AML-193 (cell line): ENCODE measurements at regions not wholly inside any gene's neighbourhood (a gene's known extent, or its start where the extent isn't known, plus 50 kb on each side); places are given as distances from the start of the nearest gene placed in this dataset.

Experiments
- DNase-seq, 2 experiments: peaks; one replicate each; lab custom pipeline; 2025; lab: John Stamatoyannopoulos, UW

- DNase-seq, result no peak
Observed at GRCh38 chr5:164844348-164844747, 1338.9 kb downstream of the MAT2B start.

GRCh38 chr5:164860896-164861295 lies 1355.5 kb downstream of the MAT2B start:
- no peak for DNase-seq

DNA sequence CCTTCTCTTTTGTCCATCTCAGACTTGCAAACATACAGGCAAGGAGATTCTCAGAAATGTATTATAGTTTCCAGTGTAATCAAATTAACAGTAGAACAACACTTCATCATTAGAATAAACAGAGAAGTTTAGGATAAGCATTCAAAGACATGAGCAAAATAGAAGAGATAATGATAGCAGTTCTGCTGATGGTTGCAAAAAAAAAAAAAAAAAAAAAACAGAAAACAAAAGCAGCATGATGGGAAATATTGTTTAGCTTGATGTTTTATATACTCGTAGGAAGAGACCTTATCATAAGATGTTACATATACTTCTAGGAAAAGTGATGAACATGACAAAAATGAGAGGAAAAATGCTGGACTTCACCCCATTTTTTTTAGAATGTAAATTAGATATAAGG lies 1356.2 kb downstream of the MAT2B start:
- no peak for DNase-seq

- DNase-seq, result peak; percentile 35 to 55
Observed at GRCh38 chr5:164868761-164869160, 1363.3 kb downstream of the MAT2B start.

DNA sequence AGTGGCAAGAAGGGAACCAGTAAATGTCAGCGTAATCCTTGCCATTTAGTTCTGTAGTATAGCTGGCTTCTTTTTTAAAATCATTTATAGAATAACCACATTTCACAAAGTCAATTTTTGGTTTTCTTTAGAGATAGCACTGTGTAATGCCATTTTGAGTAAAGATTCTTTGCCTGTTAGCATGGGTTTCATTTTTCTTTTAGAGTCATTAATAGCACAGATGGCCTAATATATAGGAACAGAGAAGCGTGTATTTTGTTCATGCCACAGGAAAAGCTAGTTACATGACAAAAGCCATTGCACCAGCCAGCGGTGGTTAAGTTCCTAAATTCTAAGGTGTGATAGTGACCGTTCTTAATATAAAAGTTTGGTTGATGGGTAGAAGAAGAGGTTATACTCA lies 1363.9 kb downstream of the MAT2B start:
- DNase-seq, result no peak

GRCh38 chr5:164876793-164877192 lies 1371.4 kb downstream of the MAT2B start:
- DNase-seq, result no peak

GRCh38 chr5:164881442-164881841 lies 1376.0 kb downstream of the MAT2B start:
- no peak for DNase-seq

DNA sequence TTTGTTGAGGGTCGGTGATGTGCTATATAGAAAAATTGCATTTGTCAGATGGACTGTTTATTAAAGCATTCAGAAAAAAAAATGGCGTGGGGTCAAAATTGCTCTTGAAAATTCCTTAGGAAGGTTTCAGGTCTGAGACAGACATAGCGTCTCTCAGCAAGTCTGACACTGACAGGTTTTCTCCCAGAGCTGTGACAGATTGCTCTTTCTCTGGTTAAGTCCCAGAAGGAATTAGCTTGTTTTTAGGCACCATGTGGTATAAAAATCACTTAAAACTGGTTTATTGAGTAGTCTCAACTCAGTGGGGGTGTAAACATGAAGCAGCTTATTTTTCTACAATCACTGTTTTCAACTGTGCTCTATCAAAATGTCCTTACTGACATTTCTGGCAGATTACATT lies 1379.8 kb downstream of the MAT2B start:
- no peak for DNase-seq

DNA sequence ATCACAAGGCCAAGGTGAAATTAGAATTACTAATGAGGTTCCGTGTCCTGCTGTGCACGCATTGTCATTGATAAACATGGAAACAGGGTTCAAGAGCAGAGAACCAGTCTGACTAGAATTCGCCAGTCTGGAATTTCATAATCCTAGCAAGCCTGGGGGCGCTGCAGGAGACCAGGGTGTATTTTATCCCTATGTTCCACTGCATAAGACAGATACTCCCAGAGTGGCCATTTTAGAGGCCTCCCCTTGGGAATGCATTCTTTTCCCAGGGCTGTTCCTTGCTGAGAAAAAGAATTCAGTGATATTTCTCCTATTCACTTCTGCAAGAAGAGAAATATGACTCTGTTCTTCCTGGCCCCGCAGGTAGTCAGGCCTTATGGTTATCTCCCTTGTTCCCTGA lies 1387.7 kb downstream of the MAT2B start:
- no peak for DNase-seq

- no peak for DNase-seq
Observed at GRCh38 chr5:164898705-164899104, 1393.3 kb downstream of the MAT2B start.

GRCh38 chr5:164909673-164910072 lies 1404.3 kb downstream of the MAT2B start:
- DNase-seq, result no peak

DNA sequence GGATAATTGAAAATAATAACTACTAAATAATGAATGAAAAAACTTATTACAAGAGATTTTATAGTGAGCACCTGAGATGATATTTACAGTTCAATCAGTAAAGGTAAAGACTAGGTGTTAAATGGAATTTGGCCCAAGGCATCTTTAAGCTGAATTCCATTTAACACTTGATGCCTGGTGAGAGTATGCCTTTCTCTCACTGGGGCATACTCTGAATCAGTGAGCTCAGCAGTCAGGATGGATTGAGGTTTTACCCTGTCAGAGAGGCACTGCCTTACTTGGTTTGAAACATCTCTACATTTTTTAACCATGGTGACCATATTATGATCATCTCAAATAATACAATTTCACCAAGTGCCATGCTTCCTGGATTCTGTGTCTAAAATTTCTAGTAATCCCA lies 1416.3 kb downstream of the MAT2B start:
- DNase-seq, result no peak

- DNase-seq, result no peak
Observed at GRCh38 chr5:164934039-164934438, 1428.6 kb downstream of the MAT2B start.

DNA sequence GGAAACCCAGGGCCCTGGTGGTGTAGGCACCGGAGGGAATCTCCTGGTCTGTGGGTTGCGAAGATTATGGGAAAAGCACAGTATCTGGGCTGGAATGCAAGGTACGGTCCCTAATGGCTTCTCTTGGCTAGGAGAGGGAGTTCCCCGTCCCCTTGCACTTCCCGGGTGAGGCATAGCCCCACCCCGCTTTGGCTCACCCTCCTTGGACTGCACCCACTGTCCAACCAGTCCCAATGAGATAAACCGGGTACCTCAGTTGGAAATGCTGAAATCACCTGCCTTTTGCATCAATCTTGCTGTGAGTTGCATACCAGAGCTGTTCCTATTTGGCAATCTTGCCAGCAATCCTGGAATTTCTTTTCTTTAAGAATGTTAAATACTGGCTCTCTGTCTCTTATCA lies 1429.1 kb downstream of the MAT2B start:
- DNase-seq, result no peak

DNA sequence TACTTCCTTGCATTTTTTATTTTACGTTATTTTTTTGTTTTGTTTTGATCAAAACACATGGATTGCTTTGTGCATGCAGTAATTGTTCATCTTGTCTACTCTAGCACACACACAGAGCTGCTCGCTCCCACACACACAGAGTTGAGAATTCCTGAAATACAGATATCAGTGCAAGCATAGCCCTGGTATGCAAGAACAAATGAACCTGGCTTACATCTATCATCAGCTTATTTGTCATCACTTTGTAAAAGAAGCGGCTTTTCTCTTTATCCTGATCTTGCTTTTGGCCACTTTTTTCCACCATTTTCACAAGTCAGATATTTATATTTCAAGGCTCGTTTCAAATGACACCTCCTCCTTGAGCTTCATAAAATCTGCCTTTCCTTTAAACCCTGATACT lies 1435.7 kb downstream of the MAT2B start:
- no peak for DNase-seq

DNA sequence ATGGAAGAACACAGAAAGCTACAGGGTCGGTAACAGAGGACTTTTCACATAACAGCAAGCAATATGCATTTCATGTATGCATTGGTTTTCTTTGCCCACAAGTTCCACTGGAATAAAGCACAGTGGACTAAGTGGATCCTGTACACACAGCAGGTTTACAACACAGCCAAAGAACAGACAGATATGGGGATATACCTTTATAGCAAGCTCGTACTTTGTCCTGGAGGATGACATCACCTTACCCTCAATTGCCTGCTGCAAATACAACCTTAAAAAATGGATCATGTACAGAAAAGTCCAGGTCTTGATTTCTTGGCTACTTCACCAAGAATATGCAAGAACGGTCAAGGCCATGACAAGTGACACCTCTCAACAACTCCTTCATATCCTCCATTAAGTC lies 1445.5 kb downstream of the MAT2B start:
- DNase-seq, result no peak

- DNase-seq, result no peak
Observed at GRCh38 chr5:164951570-164951969, 1446.2 kb downstream of the MAT2B start.

- DNase-seq, result no peak
Observed at GRCh38 chr5:164958688-164959087, 1453.3 kb downstream of the MAT2B start.

DNA sequence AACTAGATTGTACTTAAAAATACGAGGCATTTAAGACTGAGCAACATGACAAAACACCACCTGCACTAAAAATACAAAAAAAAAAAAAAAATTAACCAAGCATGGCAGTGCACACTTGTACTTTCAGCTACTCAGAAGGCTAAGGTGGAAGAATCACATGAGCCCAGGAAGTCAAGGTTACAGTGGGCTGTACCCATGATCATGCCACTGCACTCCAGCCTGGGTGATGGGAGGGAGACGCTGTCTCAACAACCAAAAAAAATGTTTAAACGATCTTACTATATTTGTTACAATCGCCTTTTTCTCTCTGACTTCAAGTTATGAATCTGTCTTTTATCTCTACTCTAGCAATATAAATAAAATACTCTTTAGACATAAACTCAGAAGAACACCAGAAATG lies 1454.3 kb downstream of the MAT2B start:
- no peak for DNase-seq

DNA sequence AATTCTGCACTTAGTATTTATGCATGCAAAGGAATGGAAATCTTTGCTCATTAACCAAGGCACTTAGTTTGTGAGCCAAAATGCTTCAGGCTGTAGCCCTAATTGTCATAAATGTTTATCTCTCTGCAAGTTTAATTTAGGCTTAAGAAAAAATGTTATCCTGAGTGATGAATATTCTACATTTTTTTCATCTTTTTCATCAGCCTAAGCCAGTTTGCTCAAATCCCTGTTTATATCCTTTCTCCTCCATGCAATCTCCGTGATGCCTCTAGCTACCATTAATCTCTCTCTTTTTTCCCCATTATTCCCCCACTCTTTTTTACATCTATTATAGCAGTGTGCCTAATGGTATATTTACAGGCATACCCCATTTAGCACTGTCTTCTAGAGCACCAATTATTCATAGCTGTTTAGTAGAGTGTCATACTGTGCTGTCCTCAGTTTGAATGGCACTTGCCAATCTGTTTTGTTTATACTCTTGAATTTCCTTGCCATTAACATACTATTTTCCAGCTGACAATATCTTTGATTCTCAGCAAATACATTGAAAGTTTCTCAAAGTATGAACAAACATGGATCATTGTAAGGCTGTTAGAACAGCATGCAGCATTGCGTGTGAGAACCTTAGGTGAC lies 1457.0 kb downstream of the MAT2B start:
- DNase-seq, result no peak

DNA sequence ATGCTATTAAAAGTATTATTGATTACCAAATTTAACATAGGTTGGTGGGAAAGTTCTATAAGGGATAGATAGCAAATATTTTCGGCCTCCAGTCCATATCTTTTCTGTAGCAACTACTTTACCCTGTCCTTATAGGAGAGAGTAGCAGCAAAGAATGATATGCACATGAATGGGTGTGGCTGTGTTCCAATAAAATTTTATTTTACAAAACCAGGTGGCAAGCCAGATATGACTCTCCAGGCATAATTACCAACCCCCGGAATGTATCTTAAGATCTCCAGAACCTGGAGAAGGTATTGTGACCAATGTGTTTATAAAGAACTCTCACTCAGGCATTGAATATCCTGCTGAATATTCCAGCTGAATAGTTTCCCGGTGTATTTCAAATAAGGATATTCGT lies 1461.2 kb downstream of the MAT2B start:
- DNase-seq, result no peak

DNA sequence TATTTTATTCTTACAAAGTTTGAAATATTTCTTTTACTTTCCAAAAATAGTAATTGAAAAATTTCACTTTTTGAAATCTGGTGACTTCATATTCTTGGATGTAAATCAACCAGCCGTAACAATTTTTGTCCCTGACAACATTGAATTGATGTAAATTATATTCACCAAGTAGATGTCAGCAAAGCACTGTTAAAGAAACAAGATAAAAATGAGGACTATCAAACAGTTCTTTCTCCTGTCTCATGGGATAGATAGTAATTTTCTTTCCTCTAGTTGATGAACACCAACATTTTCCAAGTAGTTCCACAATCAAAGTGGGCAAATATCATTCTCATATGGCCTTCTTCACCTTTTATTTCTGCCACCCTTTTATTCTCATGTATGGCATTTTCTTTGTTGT lies 1461.9 kb downstream of the MAT2B start:
- DNase-seq, result no peak

DNA sequence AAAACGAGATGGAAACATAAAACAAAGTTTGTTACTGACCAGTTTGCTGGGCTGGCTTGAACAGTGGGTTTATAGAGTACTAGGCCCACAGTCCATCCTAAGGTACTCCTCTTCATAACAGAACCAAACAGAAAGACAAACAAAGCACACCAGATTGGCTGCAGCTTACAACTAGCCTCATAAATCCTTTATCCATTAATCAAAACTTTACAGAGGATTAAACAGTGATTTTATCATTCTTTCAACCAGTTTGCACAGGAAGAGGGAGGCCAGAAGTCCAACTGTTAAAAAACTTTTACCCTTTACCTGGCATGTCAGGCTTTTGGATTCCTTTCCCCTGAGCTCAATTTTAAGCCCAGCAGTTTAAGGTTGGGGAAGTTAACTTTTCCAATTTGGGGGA lies 1467.6 kb downstream of the MAT2B start:
- no peak for DNase-seq

DNA sequence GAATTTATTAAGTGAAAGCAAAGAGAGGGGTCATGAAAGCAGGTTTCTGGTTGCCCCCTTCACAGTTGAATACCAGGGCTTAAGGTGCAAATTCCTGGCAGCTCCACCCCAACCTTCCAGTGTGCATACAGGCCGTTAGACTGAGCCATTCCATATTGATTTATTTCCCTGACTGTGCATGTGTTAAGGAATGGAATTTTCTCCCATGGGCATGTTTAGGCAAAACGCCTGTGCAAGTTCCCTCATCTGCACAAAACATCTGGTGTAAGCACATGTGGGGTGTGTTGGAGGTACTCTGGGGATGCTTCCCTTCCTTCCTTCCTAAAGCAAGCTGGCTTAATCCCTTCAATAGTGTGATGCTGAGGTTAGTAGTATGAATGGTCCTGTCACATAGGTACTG lies 1470.6 kb downstream of the MAT2B start:
- DNase-seq, result no peak

GRCh38 chr5:164980480-164980879 lies 1475.1 kb downstream of the MAT2B start:
- DNase-seq, result no peak
